Ishikawa (cell line): ENCODE measurements at regions not wholly inside any gene's neighbourhood (a gene's known extent, or its start where the extent isn't known, plus 50 kb on each side); places are given as distances from the start of the nearest gene placed in this dataset.

Experiments used
- CEBPB ChIP-seq: IDR thresholded peaks from 2 replicates; pipeline ENCODE4 v1.6.1; 2012
- EGR1 ChIP-seq: IDR thresholded peaks from 2 replicates; pipeline ENCODE4 v1.6.1; 2012
- EP300 ChIP-seq: IDR thresholded peaks from 2 replicates; pipeline ENCODE4 v1.6.1; 2012; ENCODE audit warnings: borderline replicate concordance
- FOXM1 ChIP-seq: IDR thresholded peaks from 2 replicates; pipeline ENCODE4 v1.6.1; 2012; ENCODE audit warnings: low read depth, borderline replicate concordance
- MAX ChIP-seq: IDR thresholded peaks from 2 replicates; pipeline ENCODE4 v1.6.1; 2012
- NFIC ChIP-seq: IDR thresholded peaks from 2 replicates; pipeline ENCODE4 v1.6.1; 2012
- RAD21 ChIP-seq: IDR thresholded peaks from 2 replicates; pipeline ENCODE4 v1.6.1; 2012; ENCODE audit warnings: low read depth
- REST ChIP-seq: IDR thresholded peaks from 2 replicates; pipeline ENCODE4 v1.6.1; 2012; ENCODE audit warnings: low read depth, mild to moderate bottlenecking
- TAF1 ChIP-seq: IDR thresholded peaks from 2 replicates; pipeline ENCODE4 v1.6.1; 2012; ENCODE audit warnings: low read depth, mild to moderate bottlenecking
- TCF12 ChIP-seq: IDR thresholded peaks from 2 replicates; pipeline ENCODE4 v1.6.1; 2012; ENCODE audit warnings: low read depth
- TEAD4 ChIP-seq: IDR thresholded peaks from 2 replicates; pipeline ENCODE4 v1.6.1; 2012

- TF ChIP-seq EP300 (no peak), TEAD4 (no peak), TAF1 (no peak), EGR1 (no peak), REST (no peak), TCF12 (no peak), CEBPB (no peak), NFIC (no peak), MAX (no peak), RAD21 (no peak), FOXM1 (no peak)
Measured at GRCh38 chr5:8192840-8193239, 323.9 kb downstream of the MTRR start.
